Erythroblast (primary cell): ENCODE measurements at regions not wholly inside any gene's neighbourhood (a gene's known extent, or its start where the extent isn't known, plus 50 kb on each side); places are given as distances from the start of the nearest gene placed in this dataset.

Source experiments
- GATA1 ChIP-seq: IDR thresholded peaks from 2 replicates; pipeline ENCODE4 v1.6.1; 2011; ENCODE audit warnings: low read depth, mild to moderate bottlenecking, control low read depth, low read length, moderate library complexity
- POLR2A ChIP-seq: IDR thresholded peaks from 2 replicates; pipeline ENCODE4 v1.6.1; 2011; ENCODE audit warnings: mild to moderate bottlenecking, low read length

DNA sequence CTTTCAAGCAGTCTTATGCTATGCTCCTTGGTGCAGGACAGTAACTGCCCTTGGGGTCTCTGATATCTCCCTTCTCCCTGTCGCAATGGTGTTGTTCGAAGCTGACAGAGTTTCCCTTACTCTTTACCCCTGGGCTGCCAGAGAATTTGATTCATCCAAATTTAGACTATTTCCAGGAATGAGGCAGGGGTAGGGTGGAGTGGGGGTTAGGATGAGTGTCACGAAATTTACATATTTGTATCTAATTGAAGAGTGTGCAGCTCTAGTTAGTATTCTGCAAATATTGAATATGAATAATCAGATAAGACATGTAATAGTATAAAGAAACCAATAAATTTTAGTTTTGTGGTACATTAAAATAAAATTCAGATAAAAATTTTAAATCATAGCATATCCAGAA lies 140.0 kb upstream of the LMO4 start:
- no peak for TF ChIP-seq POLR2A
- no peak for TF ChIP-seq GATA1
